ENCODE measurements at regions not wholly inside any gene's neighbourhood (a gene's known extent, or its start where the extent isn't known, plus 50 kb on each side); places are given as distances from the start of the nearest gene placed in this dataset.
A peak's percentile ranks its signal among the peaks of the same experiment; 100 is the strongest.

DNA sequence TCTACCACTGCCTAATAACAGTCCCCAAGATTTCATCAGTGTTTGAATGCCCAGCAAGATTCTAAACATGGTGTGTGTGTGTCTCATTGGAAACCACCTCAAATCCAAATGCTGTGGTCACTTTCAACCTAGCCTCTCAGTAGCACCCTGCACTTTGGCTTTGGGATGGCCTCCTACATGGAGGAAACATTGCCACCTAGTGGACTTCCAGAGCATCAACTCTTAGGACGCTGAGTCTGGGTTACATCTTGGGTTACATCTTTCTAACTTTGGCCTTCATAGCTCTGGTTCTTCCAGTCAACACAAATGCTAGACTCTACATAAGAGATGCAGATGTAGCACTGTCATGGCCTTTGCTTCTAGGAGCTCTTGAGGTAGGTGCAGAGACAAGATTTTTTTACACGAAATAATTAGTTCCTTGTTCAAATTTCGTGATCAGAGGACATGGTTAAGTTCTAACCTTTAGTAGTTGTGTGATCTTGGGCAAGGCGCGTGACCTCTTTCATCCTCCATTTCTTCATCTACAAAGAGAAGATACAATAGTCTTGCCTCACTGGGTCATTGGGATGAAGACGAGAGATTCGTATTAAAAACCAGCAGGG, 113.5 kb upstream of the VASH1 start:
- TF ChIP-seq, protein P1, sequence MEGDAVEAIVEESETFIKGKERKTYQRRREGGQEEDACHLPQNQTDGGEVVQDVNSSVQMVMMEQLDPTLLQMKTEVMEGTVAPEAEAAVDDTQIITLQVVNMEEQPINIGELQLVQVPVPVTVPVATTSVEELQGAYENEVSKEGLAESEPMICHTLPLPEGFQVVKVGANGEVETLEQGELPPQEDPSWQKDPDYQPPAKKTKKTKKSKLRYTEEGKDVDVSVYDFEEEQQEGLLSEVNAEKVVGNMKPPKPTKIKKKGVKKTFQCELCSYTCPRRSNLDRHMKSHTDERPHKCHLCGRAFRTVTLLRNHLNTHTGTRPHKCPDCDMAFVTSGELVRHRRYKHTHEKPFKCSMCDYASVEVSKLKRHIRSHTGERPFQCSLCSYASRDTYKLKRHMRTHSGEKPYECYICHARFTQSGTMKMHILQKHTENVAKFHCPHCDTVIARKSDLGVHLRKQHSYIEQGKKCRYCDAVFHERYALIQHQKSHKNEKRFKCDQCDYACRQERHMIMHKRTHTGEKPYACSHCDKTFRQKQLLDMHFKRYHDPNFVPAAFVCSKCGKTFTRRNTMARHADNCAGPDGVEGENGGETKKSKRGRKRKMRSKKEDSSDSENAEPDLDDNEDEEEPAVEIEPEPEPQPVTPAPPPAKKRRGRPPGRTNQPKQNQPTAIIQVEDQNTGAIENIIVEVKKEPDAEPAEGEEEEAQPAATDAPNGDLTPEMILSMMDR (IDR thresholded peaks at IDR 0.05), result peak; percentile 86
- no peaks in the 10 kb centered on the region for H3K9me3 Mint-ChIP-seq (ENCODE audit: low read depth)
- no peak for DNase-seq (ENCODE audit: low spot score)
- H3K4me3 Mint-ChIP-seq (ENCODE audit: unreplicated experiment), result no peak overlapping the region
- H3K27ac Mint-ChIP-seq (ENCODE audit: unreplicated experiment), result no peak overlapping the region
- no peaks in the 10 kb centered on the region for H3K36me3 Mint-ChIP-seq (ENCODE audit: low read depth)
- no peaks in the 10 kb centered on the region for H3K4me1 Mint-ChIP-seq (ENCODE audit: low read depth)
- H3K27me3 Mint-ChIP-seq (ENCODE audit: low read depth), result peaks cover 9% of the 10 kb centered on the region

DNA sequence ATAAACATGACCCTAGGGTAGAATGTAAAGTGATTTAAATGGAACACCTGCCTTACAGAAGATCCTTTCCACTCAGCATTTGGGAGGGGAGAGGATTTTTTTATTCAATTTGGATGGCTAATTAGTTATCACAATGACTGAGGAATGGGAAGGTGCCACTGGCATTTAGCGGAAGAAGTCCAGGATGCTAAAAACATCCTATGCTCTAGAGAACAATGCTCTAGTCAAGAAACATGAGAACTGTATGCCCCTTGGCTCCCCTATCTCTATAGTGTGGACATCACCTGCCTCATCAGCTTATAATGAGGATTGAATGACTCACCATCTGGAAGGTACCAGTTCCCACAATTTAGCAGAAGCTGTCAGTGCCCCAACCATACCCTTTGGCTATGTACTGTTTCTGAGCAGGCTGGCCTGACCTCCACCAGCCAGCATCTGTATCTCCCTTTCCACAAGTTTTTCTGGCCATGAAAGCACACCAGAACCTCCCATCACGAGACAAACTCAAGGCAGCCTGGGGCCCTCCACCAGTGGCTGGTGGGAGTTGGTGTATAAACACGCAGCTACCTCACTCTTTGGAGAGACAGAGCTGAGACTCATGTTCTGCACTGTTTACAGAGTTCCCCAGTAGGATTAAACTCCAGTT, 109.7 kb upstream of the VASH1 start:
- H3K4me3 Mint-ChIP-seq (ENCODE audit: unreplicated experiment), result no peak overlapping the region
- DNase-seq (ENCODE audit: low spot score), result no peak
- H3K36me3 Mint-ChIP-seq (ENCODE audit: low read depth), result no peaks in the 10 kb centered on the region
- TF ChIP-seq, protein P1 (IDR thresholded peaks at IDR 0.05), result no peak
- no peaks in the 10 kb centered on the region for H3K9me3 Mint-ChIP-seq (ENCODE audit: low read depth)
- H3K27ac Mint-ChIP-seq (ENCODE audit: unreplicated experiment), result no peak overlapping the region
- H3K4me1 Mint-ChIP-seq (ENCODE audit: low read depth), result no peaks in the 10 kb centered on the region
- peaks cover 16% of the 10 kb centered on the region for H3K27me3 Mint-ChIP-seq (ENCODE audit: low read depth)

DNA sequence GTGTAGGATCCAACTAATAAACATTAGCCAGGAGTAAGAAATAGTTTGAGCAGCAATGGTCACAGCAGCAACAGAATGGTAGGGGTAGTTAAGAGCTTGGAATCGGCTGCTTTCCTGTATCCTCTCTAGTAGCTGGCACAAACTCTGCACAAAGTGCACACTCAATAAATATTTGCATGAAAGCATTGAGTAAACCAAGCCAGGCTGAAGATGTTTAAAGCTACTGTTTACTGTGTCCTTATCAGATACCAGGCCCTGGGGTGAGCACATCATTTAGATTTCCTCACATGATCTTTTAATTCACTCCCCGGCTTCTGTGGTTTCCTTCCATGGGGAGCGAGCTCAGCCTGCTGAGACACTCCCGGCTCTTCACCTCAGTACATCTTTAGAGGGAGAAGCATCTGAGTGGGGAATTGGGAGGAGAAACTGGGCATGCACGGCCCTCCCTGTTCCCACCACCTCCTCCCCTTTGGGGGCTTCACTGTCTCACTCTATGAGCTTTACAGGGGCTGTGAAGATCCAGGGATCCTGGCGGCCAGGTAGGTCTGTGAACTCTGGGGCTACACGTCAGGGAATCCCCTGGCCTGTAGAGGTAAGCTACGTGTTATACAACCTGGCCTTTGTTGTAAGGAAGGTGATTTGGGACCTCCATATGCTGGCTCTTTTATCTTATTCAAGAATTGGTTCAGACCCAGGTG, 107.2 kb upstream of the VASH1 start:
- no peak overlapping the region for H3K4me3 Mint-ChIP-seq (ENCODE audit: unreplicated experiment)
- peaks cover 22% of the 10 kb centered on the region for H3K27me3 Mint-ChIP-seq (ENCODE audit: low read depth)
- H3K36me3 Mint-ChIP-seq (ENCODE audit: low read depth), result peaks cover 2% of the 10 kb centered on the region
- no peak for DNase-seq (ENCODE audit: low spot score)
- H3K4me1 Mint-ChIP-seq (ENCODE audit: low read depth), result no peaks in the 10 kb centered on the region
- H3K9me3 Mint-ChIP-seq (ENCODE audit: low read depth), result peaks cover 7% of the 10 kb centered on the region
- H3K27ac Mint-ChIP-seq (ENCODE audit: unreplicated experiment), result no peak overlapping the region
- TF ChIP-seq, protein P1 (IDR thresholded peaks at IDR 0.05), result no peak

DNA sequence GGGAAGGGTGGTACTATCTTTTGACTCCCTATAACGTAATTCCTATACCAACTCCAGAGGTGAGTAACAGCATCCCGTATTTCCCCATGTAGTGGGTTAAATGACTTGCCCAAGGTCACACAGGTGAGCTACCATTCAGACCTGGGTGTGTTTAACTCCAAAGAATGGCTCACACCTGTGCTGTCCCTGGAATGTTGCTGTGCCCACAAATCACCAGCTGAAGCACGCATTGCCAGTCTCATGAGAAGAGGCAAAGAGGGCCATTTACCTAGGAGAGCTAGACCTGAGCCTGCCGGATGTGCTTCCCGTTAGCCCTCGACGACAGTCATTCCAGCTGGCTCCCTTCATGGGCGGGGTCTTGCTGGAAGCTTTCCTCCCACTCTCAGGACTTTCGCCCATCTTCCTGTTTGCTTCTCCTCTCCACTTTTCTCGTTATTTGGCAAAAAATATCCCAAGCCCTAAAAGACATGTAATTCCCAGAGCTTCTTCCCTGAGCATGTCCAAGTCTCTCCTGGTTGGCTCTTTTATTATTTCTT, 106.6 kb upstream of the VASH1 start:
- peaks cover 2% of the 10 kb centered on the region for H3K36me3 Mint-ChIP-seq (ENCODE audit: low read depth)
- H3K27me3 Mint-ChIP-seq (ENCODE audit: low read depth), result peaks cover 22% of the 10 kb centered on the region
- no peak overlapping the region for H3K4me3 Mint-ChIP-seq (ENCODE audit: unreplicated experiment)

DNA sequence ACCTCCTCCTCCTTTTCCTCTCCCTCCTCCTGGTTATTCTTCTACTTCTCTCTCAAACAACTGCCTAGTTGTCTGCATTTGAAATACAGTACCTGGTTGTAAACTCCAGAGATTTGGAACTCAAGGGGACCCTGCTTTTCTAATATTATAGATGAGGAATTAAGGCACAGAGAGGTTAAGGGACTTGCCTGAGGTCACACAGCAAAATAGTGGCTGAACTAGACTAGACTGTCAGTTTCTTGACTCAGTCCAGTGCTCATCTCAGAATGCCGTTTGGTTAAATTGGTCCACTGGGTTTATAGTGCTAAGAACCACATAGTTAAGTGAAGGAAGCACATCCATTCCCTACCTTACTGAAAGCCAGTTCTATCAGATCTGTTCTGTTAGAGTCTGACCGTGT, 105.9 kb upstream of the VASH1 start:
- TF ChIP-seq, protein P1 (IDR thresholded peaks at IDR 0.05), result no peak
- H3K27ac Mint-ChIP-seq (ENCODE audit: unreplicated experiment), result no peak overlapping the region
- no peak overlapping the region for H3K4me3 Mint-ChIP-seq (ENCODE audit: unreplicated experiment)
- H3K36me3 Mint-ChIP-seq (ENCODE audit: low read depth), result peaks cover 2% of the 10 kb centered on the region
- H3K9me3 Mint-ChIP-seq (ENCODE audit: low read depth), result peaks cover 15% of the 10 kb centered on the region
- peaks cover 26% of the 10 kb centered on the region for H3K27me3 Mint-ChIP-seq (ENCODE audit: low read depth)
- no peaks in the 10 kb centered on the region for H3K4me1 Mint-ChIP-seq (ENCODE audit: low read depth)
- no peak for DNase-seq (ENCODE audit: low spot score)

More for the DNA sequence above, 106.6 kb upstream of the VASH1 start:
- TF ChIP-seq, protein P1 (IDR thresholded peaks at IDR 0.05), result no peak
- Mint-ChIP-seq H3K27ac (ENCODE audit: unreplicated experiment) (no peak overlapping the region), H3K9me3 (ENCODE audit: low read depth) (peaks cover 10% of the 10 kb centered on the region), H3K4me1 (ENCODE audit: low read depth) (no peaks in the 10 kb centered on the region)
- DNase-seq (ENCODE audit: low spot score), result no peak

Measured in chondrocyte (in vitro differentiated cells).